ENCODE measurements at regions not wholly inside any gene's neighbourhood (a gene's known extent, or its start where the extent isn't known, plus 50 kb on each side); places are given as distances from the start of the nearest gene placed in this dataset.

GRCh38 chr4:38365261-38365660 is 298.7 kb upstream of the KLF3 start:
- Histone ChIP-seq H3K4me1 (peaks cover 8 to 35% (median 15%) of the 10 kb centered on the region in 4 donors), H3K27me3 (no peaks in the 10 kb centered on the region), H3K4me3 (no peak overlapping the region), H3K9me3 (no peaks in the 10 kb centered on the region), H3K27ac (peak overlapping the region in 1 of 4 donors; percentile 37), H3K36me3 (no peaks in the 10 kb centered on the region)
- DNase-seq = no peak
- in situ Hi-C loops (cut with MboI; ENCODE audit: low pct_ligation_motif_present in 1 of 4, low pct_unique_long_range_greater_than_20kb in 1 of 4, low sequenced_read_pairs in 3 of 4) = no loop called here
- TF ChIP-seq CTCF (IDR thresholded peaks at IDR 0.05) (no peak), EP300 (IDR thresholded peaks at IDR 0.05; ENCODE audit: low read depth) (no peak), POLR2AphosphoS5 (IDR thresholded peaks at IDR 0.05) (no peak), POLR2A (IDR thresholded peaks at IDR 0.05) (no peak)
- 43% methylated on average over 1 of the region's 1 CpG for WGBS, 2 donors (ENCODE audit: low coverage in 1 of 2)
- intact Hi-C loops (cut with DNase I; ENCODE audit: low total_unique reads) = no loop called here

DNA sequence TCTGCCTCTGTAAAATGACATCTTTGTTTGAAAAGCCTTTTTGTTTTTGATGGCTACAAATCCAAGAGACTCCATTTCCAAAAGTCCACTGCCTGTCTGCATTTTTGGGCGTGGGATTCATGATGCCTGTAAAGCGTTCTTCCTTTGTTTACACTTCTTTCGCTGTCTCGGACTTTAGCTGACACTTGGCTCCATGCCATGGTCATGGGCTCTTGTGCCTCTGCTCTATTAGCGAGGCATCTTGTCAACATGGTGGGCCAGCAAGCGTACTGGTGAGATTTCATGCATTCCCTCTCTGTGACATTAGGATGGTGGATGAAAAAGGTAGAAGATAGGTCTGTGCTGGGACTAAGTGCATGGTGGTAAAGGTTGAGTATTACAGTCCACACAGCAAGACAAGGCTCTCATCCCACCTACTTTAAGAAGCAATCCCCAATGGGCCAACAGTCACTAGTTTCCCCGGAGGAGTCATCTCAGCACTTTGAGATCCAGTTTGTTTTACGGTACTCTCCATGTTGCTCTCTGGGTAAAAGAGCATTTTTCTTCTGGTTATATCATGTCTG is 298.2 kb upstream of the KLF3 start:
- intact Hi-C loops (cut with DNase I; ENCODE audit: low total_unique reads) = no loop called here
- DNase-seq = no peak
- 48 to 50% methylated on average over 8 of the region's 8 CpGs for WGBS, 2 donors (ENCODE audit: low coverage in 1 of 2)
- no peaks in the 10 kb centered on the region for H3K27me3 ChIP-seq
- peaks cover 8 to 35% (median 15%) of the 10 kb centered on the region in 4 donors for H3K4me1 ChIP-seq
- no peaks in the 10 kb centered on the region for H3K36me3 ChIP-seq
- H3K4me3 ChIP-seq = no peak overlapping the region
- TF ChIP-seq POLR2A (IDR thresholded peaks at IDR 0.05) (no peak), POLR2AphosphoS5 (IDR thresholded peaks at IDR 0.05) (no peak), CTCF (IDR thresholded peaks at IDR 0.05) (no peak), EP300 (IDR thresholded peaks at IDR 0.05; ENCODE audit: low read depth) (no peak)
- in situ Hi-C loops (cut with MboI; ENCODE audit: low pct_ligation_motif_present in 1 of 4, low pct_unique_long_range_greater_than_20kb in 1 of 4, low sequenced_read_pairs in 3 of 4) = no loop called here
- no peaks in the 10 kb centered on the region for H3K9me3 ChIP-seq
- H3K27ac ChIP-seq = peak overlapping the region in 3 of 4 donors; percentile 4 to 37 (median 7)

GRCh38 chr4:38366456-38366855 is 297.5 kb upstream of the KLF3 start:
- Histone ChIP-seq H3K27ac (peak overlapping the region in 3 of 4 donors; percentile 4 to 37 (median 7)), H3K27me3 (no peaks in the 10 kb centered on the region), H3K4me1 (peaks cover 8 to 35% (median 15%) of the 10 kb centered on the region in 4 donors), H3K9me3 (no peaks in the 10 kb centered on the region), H3K4me3 (no peak overlapping the region), H3K36me3 (no peaks in the 10 kb centered on the region)
- DNase-seq = no peak
- TF ChIP-seq POLR2AphosphoS5 (IDR thresholded peaks at IDR 0.05) (no peak), POLR2A (IDR thresholded peaks at IDR 0.05) (no peak), EP300 (IDR thresholded peaks at IDR 0.05; ENCODE audit: low read depth) (no peak), CTCF (IDR thresholded peaks at IDR 0.05) (no peak)
- intact Hi-C loops (cut with DNase I; ENCODE audit: low total_unique reads) = no loop called here
- in situ Hi-C loops (cut with MboI; ENCODE audit: low pct_ligation_motif_present in 1 of 4, low pct_unique_long_range_greater_than_20kb in 1 of 4, low sequenced_read_pairs in 3 of 4) = no loop called here

GRCh38 chr4:38366997-38367396 is 297.0 kb upstream of the KLF3 start:
- H3K27ac ChIP-seq = no peak overlapping the region
- intact Hi-C loops (cut with DNase I; ENCODE audit: low total_unique reads) = no loop called here
- in situ Hi-C loops (cut with MboI; ENCODE audit: low pct_ligation_motif_present in 1 of 4, low pct_unique_long_range_greater_than_20kb in 1 of 4, low sequenced_read_pairs in 3 of 4) = no loop called here
- TF ChIP-seq POLR2AphosphoS5 (IDR thresholded peaks at IDR 0.05) = no peak
- H3K4me3 ChIP-seq = no peak overlapping the region
- H3K27me3 ChIP-seq = no peaks in the 10 kb centered on the region
- no peaks in the 10 kb centered on the region for H3K9me3 ChIP-seq
- no peak for DNase-seq
- no peaks in the 10 kb centered on the region for H3K36me3 ChIP-seq
- H3K4me1 ChIP-seq = peaks cover 8 to 35% (median 15%) of the 10 kb centered on the region in 4 donors

- Histone ChIP-seq H3K4me3 (no peak overlapping the region), H3K4me1 (peaks cover 8 to 35% (median 15%) of the 10 kb centered on the region in 4 donors), H3K36me3 (no peaks in the 10 kb centered on the region), H3K27ac (peak overlapping the region in 1 of 4 donors; percentile 3), H3K9me3 (no peaks in the 10 kb centered on the region), H3K27me3 (no peaks in the 10 kb centered on the region)
- intact Hi-C loops (cut with DNase I; ENCODE audit: low total_unique reads) (no loop called here), in situ Hi-C loops (cut with MboI; ENCODE audit: low pct_ligation_motif_present in 1 of 4, low pct_unique_long_range_greater_than_20kb in 1 of 4, low sequenced_read_pairs in 3 of 4) (no loop called here)
- WGBS, 2 donors (ENCODE audit: low coverage in 1 of 2) = 47 to 90% methylated on average over 3 to 4 of the region's 4 CpGs
- no peak for TF ChIP-seq EP300 (IDR thresholded peaks at IDR 0.05; ENCODE audit: low read depth)
- no peak for TF ChIP-seq POLR2AphosphoS5 (IDR thresholded peaks at IDR 0.05)
- no peak for TF ChIP-seq POLR2A (IDR thresholded peaks at IDR 0.05)
- TF ChIP-seq CTCF (IDR thresholded peaks at IDR 0.05) = no peak
- no peak for DNase-seq
Observed at GRCh38 chr4:38367642-38368174, 296.3 kb upstream of the KLF3 start.
